ENCODE measurements at regions not wholly inside any gene's neighbourhood (a gene's known extent, or its start where the extent isn't known, plus 50 kb on each side); places are given as distances from the start of the nearest gene placed in this dataset.

- DNase-seq (ENCODE audit: low read depth), result no peak
- no peak overlapping the region for H3K4me3 ChIP-seq (ENCODE audit: control insufficient read depth, low read depth, low read length)
- TF ChIP-seq CTCF (IDR thresholded peaks at IDR 0.05; ENCODE audit: control insufficient read depth, insufficient read depth, low read depth, low read length, missing control alignments), result no peak
Measured at GRCh38 chr18:55085557-55086285, 126.5 kb upstream of the CCDC68 start.

- no peak for TF ChIP-seq CTCF (IDR thresholded peaks at IDR 0.05; ENCODE audit: control insufficient read depth, insufficient read depth, low read depth, low read length, missing control alignments)
- no peak overlapping the region for H3K4me3 ChIP-seq (ENCODE audit: control insufficient read depth, low read depth, low read length)
- DNase-seq (ENCODE audit: low read depth), result no peak
Measured at GRCh38 chr18:55084550-55084949, 125.3 kb upstream of the CCDC68 start.

- H3K4me3 ChIP-seq (ENCODE audit: control insufficient read depth, low read depth, low read length), result no peak overlapping the region
- no peak for DNase-seq (ENCODE audit: low read depth)
- no peak for TF ChIP-seq CTCF (IDR thresholded peaks at IDR 0.05; ENCODE audit: control insufficient read depth, insufficient read depth, low read depth, low read length, missing control alignments)
Measured at GRCh38 chr18:55083461-55083860, 124.2 kb upstream of the CCDC68 start.

GRCh38 chr18:55079481-55080355 is 120.5 kb upstream of the CCDC68 start:
- no peak for TF ChIP-seq CTCF (IDR thresholded peaks at IDR 0.05; ENCODE audit: control insufficient read depth, insufficient read depth, low read depth, low read length, missing control alignments)
- no peak for DNase-seq (ENCODE audit: low read depth)

GRCh38 chr18:55079067-55079466 is 119.8 kb upstream of the CCDC68 start:
- no peak for TF ChIP-seq CTCF (IDR thresholded peaks at IDR 0.05; ENCODE audit: control insufficient read depth, insufficient read depth, low read depth, low read length, missing control alignments)
- H3K4me3 ChIP-seq (ENCODE audit: control insufficient read depth, low read depth, low read length), result no peak overlapping the region
- DNase-seq (ENCODE audit: low read depth), result no peak

More at GRCh38 chr18:55079481-55080355, 120.5 kb upstream of the CCDC68 start:
- no peak overlapping the region for H3K4me3 ChIP-seq (ENCODE audit: control insufficient read depth, low read depth, low read length)

- TF ChIP-seq CTCF (IDR thresholded peaks at IDR 0.05; ENCODE audit: control insufficient read depth, insufficient read depth, low read depth, low read length, missing control alignments), result no peak
- H3K4me3 ChIP-seq (ENCODE audit: control insufficient read depth, low read depth, low read length), result no peak overlapping the region
- DNase-seq (ENCODE audit: low read depth), result no peak
Measured at GRCh38 chr18:55078303-55078932, 119.2 kb upstream of the CCDC68 start.

Measured in AG09309 (cell line).